HL-60/S4 (cell line): ENCODE measurements at regions not wholly inside any gene's neighbourhood (a gene's known extent, or its start where the extent isn't known, plus 50 kb on each side); places are given as distances from the start of the nearest gene placed in this dataset.

Experiments used
- in situ Hi-C: fragments of 300-500 bp; cut with MboI; formaldehyde crosslinking; loops from 2 replicates; pipeline ENCODE4 v1.14.3; 2022; ENCODE audit warnings: low sequenced_read_pairs

GRCh38 chr6:98657764-98658163, 176.6 kb upstream of the POU3F2 start:
- in situ Hi-C loops = no loop called here

GRCh38 chr6:98669371-98669770, 165.0 kb upstream of the POU3F2 start:
- in situ Hi-C loops = no loop called here

- in situ Hi-C loops = no loop called here
These were observed 164.2 kb upstream of the POU3F2 start for GRCh38 chr6:98670045-98670746.

GRCh38 chr6:98672681-98673475, 161.5 kb upstream of the POU3F2 start:
- in situ Hi-C loops = no loop called here

GRCh38 chr6:98678481-98678880, 155.9 kb upstream of the POU3F2 start:
- in situ Hi-C loops = no loop called here

GRCh38 chr6:98686008-98686601, 148.3 kb upstream of the POU3F2 start:
- in situ Hi-C loops = no loop called here

- in situ Hi-C loops = no loop called here
These were observed 146.6 kb upstream of the POU3F2 start for GRCh38 chr6:98687752-98688151.

- in situ Hi-C loops = no loop called here
These were observed 139.1 kb upstream of the POU3F2 start for GRCh38 chr6:98695091-98695801.

- in situ Hi-C loops = no loop called here
These were observed 123.0 kb upstream of the POU3F2 start for GRCh38 chr6:98711380-98711779.

GRCh38 chr6:98716341-98716740, 118.0 kb upstream of the POU3F2 start:
- in situ Hi-C loops = no loop called here

GRCh38 chr6:98717322-98717877, 117.0 kb upstream of the POU3F2 start:
- in situ Hi-C loops = no loop called here

GRCh38 chr6:98717988-98718387, 116.4 kb upstream of the POU3F2 start:
- in situ Hi-C loops = no loop called here

- in situ Hi-C loops = no loop called here
These were observed 109.8 kb upstream of the POU3F2 start for GRCh38 chr6:98724537-98724936.

- in situ Hi-C loops = no loop called here
These were observed 87.1 kb upstream of the POU3F2 start for GRCh38 chr6:98747273-98747672.

- in situ Hi-C loops = no loop called here
These were observed 86.4 kb upstream of the POU3F2 start for GRCh38 chr6:98747960-98748359.

- in situ Hi-C loops = no loop called here
These were observed 74.9 kb upstream of the POU3F2 start for GRCh38 chr6:98759459-98759858.

GRCh38 chr6:98764373-98764911, 69.9 kb upstream of the POU3F2 start:
- in situ Hi-C loops = no loop called here

GRCh38 chr6:98769546-98769945, 64.8 kb upstream of the POU3F2 start:
- in situ Hi-C loops = no loop called here

GRCh38 chr6:98775205-98775604, 59.2 kb upstream of the POU3F2 start:
- in situ Hi-C loops = no loop called here

GRCh38 chr6:98777762-98778161, 56.6 kb upstream of the POU3F2 start:
- in situ Hi-C loops = no loop called here

GRCh38 chr6:98779618-98780017, 54.8 kb upstream of the POU3F2 start:
- in situ Hi-C loops = no loop called here
